ENCODE measurements at regions not wholly inside any gene's neighbourhood (a gene's known extent, or its start where the extent isn't known, plus 50 kb on each side); places are given as distances from the start of the nearest gene placed in this dataset.
"Not testable (repeated sequence)": the region's sequence is repeated elsewhere in the genome, so short reads cannot be mapped to it uniquely, and the experiment has no call there.

GRCh38 chr4:60814549-60814948 is 385.6 kb upstream of the ADGRL3 start:
- no peak for DNase-seq

DNA sequence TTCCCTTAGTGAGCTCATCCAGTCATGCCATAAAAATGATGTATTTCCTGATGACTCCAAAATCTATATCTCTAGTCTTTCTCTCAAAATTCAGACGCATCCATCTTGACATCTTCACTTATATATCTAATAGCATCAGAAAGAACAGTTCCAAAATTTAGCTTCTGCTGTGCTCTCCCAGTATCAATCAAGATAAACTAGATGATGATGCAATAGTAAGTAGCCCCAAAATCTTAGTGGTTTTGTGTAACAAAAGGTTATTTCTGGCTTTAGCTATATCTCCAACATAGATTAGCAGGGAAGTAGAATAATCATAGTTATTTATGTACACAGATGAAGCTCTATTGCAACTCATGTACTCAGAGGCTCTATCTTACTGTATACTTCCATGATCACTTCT is 382.5 kb upstream of the ADGRL3 start:
- DNase-seq = no peak

- DNase-seq = no peak
Observed at GRCh38 chr4:60822986-60823385, 377.1 kb upstream of the ADGRL3 start.

DNA sequence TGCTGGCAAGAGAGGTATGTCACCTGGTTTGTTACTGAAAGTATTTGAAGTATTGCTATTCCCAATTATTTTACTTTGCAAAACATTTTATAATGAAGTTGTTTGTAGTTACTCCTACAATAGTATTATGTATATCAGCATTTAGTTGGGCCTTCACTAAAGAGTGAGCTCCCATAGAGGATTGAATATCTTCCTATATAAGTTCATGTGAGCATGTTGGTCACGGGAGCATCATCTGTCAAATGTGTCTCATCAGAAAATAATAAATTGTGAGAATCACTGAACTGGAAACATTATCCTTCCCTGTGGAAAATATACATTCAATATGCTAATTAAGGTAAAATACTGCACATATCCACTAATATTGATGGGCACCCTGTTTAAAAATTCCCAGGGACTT is 360.1 kb upstream of the ADGRL3 start:
- no peak for DNase-seq

DNA sequence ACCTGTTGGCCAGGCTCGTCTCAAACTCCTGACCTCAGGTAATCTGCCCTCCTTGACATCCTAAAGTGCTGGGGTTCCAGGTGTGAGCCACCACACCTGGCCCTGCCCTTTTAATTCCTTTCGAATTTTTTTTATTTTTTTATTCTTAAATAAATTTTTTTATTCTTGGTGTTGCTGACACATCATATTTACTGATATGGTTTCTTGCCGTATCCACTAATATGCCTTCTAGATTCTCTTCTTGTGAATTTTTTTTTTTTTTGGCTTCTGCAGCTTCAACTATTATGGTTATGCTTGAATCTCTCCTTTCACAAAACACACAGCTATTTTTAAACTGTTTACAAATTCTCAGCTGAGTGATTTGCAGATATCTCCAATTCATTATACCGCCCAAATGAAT is 353.4 kb upstream of the ADGRL3 start:
- no peak for DNase-seq

DNA sequence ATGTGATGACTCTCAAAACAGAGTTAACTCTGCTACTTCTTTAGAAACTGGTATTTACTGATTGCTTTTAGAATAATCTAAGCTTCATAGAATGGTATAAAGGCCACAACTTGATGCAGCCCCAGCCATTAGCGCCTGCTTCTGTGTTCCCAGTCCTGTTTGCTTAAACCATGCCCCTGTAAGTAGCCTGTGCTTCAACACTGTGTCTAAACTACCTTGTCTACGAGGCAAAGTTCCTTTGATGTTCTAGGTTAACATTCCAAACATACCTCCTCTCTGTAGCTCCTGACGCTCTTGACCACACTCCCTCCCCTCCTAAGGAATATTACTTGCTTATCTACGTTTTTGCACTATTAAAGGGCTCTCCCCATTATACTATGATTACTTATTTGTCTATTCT is 352.5 kb upstream of the ADGRL3 start:
- no peak for DNase-seq

GRCh38 chr4:60857130-60857753 is 342.9 kb upstream of the ADGRL3 start:
- no peak for DNase-seq

GRCh38 chr4:60863442-60863841 is 336.7 kb upstream of the ADGRL3 start:
- DNase-seq = no peak

DNA sequence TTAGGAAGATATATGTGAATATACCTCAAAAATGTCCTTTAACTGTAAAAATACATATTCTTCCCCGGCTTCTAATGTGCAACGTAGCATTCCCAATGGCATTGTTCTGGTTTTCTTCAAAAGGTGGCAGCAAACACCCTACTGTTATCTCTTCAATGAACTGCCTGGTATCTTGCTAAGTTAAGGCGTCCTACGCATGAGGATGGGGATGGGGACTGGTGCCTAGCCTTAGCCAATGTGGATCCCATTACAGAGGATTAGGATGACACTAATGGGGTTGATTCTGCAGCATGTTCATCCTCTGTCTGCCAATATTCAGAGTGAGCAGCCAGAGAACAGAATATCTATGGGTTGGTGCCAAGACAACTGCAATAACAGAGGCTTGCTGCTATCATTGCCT is 334.9 kb upstream of the ADGRL3 start:
- no peak for DNase-seq

DNA sequence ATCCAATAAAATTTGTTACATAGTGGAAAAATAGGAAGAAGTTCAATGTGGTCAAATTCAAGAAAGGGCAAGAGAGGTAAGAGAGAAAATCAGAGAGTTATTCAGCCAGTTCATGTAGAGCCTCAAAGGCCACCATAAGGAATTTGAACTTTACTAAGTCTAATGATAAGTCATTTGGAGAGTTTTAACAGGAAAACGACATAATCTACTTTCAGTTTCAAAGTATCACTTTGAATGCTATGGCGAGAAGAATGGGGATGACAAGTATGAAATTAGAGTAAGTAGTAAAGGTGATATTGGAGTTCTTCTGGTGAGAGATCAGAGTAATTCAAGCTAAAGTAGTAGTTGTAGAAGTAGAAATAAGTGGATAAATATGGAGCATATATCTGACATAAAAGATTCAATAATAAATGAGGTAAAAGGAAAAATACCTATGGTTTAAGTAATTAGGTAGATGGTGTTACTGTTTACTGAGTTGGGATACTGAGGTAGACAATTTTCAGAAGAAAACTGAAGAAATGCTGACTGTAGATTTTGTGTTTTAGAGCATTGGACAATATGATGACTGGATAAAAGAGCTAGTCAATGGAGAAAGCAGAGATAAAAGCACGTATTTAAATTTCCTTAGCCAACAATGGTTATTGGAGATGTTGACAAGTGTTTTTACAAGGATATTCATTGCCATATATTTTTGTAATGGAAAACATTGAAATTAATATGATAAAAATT is 331.7 kb upstream of the ADGRL3 start:
- no peak for DNase-seq

GRCh38 chr4:60879135-60879701 is 320.9 kb upstream of the ADGRL3 start:
- no peak for DNase-seq

DNA sequence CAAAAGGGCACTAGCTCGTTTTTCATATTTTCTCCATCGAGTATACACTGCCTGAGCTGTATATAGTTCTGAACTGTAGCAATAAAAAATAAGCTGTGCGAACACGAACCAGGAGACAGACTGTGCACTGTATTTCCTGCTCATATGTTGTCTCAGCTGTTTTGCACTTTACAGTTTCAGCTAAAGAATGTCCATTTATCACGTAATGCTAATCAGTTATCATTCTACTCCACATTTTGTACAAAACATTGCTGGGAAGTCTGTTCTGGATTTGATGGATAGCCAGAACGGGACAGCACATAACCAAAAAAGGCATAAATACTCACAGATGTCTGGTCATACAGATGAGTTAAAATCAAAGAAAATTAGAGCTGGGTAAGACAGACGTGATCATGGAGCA is 315.5 kb upstream of the ADGRL3 start:
- DNase-seq = no peak

- no peak for DNase-seq
Observed at GRCh38 chr4:60885011-60885410, 315.1 kb upstream of the ADGRL3 start.

DNA sequence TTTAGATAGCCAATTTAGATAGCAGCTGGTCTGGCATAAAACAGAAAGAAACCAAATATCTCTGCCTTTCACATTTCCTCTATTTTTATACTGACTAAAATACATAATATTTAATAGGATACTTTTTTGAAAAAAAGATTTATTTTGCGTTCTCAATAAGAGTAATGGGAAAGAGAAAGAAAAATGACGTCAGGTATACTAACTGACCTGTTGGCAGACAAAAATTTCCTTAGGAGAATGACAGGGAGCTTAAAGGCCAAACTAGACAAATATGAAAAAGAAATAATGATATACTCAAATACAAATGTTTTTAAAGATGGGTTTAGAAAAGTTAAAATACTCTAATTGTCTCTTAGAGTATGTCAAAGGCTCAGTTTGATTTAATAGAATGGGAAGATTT is 309.4 kb upstream of the ADGRL3 start:
- no peak for DNase-seq

- DNase-seq = no peak
Observed at GRCh38 chr4:60891947-60892346, 308.2 kb upstream of the ADGRL3 start.

GRCh38 chr4:60897415-60897814 is 302.7 kb upstream of the ADGRL3 start:
- DNase-seq = no peak

DNA sequence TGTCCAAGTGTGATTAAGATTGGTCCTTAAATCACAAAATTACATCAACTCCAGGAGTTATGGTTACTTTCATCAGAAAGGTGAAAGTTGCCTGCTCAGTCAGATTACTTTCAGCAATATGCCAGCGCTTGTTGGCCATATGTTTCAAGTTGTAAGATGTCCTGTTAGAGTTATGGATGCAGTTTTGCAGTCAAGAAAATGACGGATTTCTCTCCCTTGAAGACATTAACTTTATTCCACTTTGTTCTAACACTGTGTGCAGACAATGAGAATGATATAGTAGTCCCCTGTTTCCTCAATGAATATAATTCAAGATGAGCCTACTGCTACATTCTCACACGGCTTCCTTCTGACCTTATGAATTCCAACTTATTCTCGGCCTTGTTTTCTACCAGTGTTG is 295.0 kb upstream of the ADGRL3 start:
- DNase-seq = no peak

DNA sequence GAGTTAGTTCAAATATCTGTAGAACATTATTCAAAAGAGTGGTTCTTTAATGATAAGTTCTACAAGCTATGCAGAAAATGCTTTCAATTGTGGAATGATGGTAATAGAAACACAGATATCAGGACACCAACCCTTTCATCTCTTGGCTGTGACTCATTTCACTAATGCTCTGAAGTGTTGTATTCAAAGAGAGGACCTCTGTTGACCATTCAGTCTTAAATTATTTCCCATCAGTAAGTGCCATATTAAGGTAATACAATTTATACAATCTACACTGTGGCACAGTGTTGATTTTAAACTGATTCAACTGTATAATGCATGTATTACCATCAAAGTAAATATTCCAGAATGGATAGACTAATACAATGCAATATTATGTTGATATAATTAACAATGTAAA is 289.0 kb upstream of the ADGRL3 start:
- DNase-seq = no peak

GRCh38 chr4:60913002-60913401 is 287.1 kb upstream of the ADGRL3 start:
- DNase-seq = no peak

- DNase-seq = no peak
Observed at GRCh38 chr4:60913671-60914070, 286.5 kb upstream of the ADGRL3 start.

- not testable (repeated sequence) for DNase-seq
Observed at GRCh38 chr4:60921735-60922134, 278.4 kb upstream of the ADGRL3 start.

- no peak for DNase-seq
Observed at GRCh38 chr4:60923075-60923474, 277.1 kb upstream of the ADGRL3 start.

GRCh38 chr4:60926624-60927023 is 273.5 kb upstream of the ADGRL3 start:
- no peak for DNase-seq

GRCh38 chr4:60930866-60931265 is 269.3 kb upstream of the ADGRL3 start:
- no peak for DNase-seq

Measured in suppressor macrophage treated with lipopolysaccharide for 1 hour (primary cell).